ENCODE measurements at regions not wholly inside any gene's neighbourhood (a gene's known extent, or its start where the extent isn't known, plus 50 kb on each side); places are given as distances from the start of the nearest gene placed in this dataset.

GRCh38 chr1:189769448-189769847 is 708.2 kb downstream of the BRINP3 start:
- TF ChIP-seq CTCF (IDR thresholded peaks at IDR 0.05; ENCODE audit: low read length), result no peak
- no peak for TF ChIP-seq EZH2 (optimal IDR thresholded peaks at IDR 0.05; ENCODE audit: low read depth, low read length)

Data from MM.1S (cell line).